ENCODE measurements at regions not wholly inside any gene's neighbourhood (a gene's known extent, or its start where the extent isn't known, plus 50 kb on each side); places are given as distances from the start of the nearest gene placed in this dataset.

- no peak overlapping the region for H3K27ac ChIP-seq
- no peak for TF ChIP-seq CTCF (IDR thresholded peaks at IDR 0.05)
These were observed 97.3 kb downstream of the GEMIN8 start for GRCh38 chrX:13932416-13932815.

GRCh38 chrX:13927175-13927574 is 102.5 kb downstream of the GEMIN8 start:
- TF ChIP-seq CTCF (IDR thresholded peaks at IDR 0.05): no peak
- no peak for DNase-seq (ENCODE audit: low spot score)
- H3K27ac ChIP-seq: no peak overlapping the region
- H3K4me3 ChIP-seq: no peak overlapping the region

More at GRCh38 chrX:13932416-13932815, 97.3 kb downstream of the GEMIN8 start:
- no peak overlapping the region for H3K4me3 ChIP-seq
- DNase-seq (ENCODE audit: low spot score): no peak

- no peak for TF ChIP-seq CTCF (IDR thresholded peaks at IDR 0.05)
- DNase-seq (ENCODE audit: low spot score): no peak
- H3K27ac ChIP-seq: no peak overlapping the region
These were observed 105.8 kb downstream of the GEMIN8 start for GRCh38 chrX:13923845-13924244.

DNA sequence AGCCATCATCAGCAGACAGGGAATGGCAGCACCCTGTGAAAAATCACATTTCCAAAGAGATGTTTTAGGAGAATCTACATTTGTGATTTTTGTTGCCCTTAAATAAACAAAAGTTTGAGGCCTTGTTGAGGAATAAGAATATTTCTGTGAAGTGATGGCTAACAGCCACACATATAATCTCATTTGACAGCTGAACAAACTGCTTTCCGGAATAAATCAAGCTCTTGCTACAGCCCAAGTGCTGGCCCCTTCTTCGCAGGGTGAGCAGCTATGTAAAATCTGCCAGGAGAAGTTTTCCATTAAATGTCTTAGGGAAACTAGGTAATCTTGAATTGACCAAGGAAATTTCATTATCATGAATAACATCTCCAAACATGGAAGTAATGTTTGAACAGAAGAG is 106.4 kb upstream of the GPM6B start:
- Histone ChIP-seq H3K4me3 (no peak overlapping the region), H3K27ac (no peak overlapping the region)
- DNase-seq (ENCODE audit: low spot score): no peak
- no peak for TF ChIP-seq CTCF (IDR thresholded peaks at IDR 0.05)

More at GRCh38 chrX:13923845-13924244, 105.8 kb downstream of the GEMIN8 start:
- no peak overlapping the region for H3K4me3 ChIP-seq

DNA sequence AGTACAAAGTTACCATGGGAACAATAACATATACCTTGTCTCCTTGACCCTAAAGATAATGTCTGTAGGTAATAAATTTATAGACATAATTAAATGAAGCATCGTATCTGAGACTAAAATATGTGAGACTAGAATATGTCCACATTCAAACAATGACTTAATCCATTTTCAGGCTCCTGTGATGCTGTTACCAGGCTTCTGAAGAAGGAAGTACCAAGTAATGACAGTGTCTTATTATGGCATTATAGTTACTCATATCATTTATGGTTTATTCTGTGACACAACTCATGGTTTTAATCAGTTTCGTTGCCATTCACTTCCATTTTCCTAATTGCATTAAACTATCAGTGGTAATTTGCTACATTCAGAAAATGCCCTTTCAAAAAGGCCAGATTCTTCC is 100.6 kb upstream of the GPM6B start:
- DNase-seq (ENCODE audit: low spot score): no peak
- no peak for TF ChIP-seq CTCF (IDR thresholded peaks at IDR 0.05)
- no peak overlapping the region for H3K4me3 ChIP-seq
- H3K27ac ChIP-seq: no peak overlapping the region

GRCh38 chrX:13911586-13911985 is 94.7 kb upstream of the GPM6B start:
- Histone ChIP-seq H3K4me3 (no peak overlapping the region), H3K27ac (no peak overlapping the region)
- no peak for DNase-seq (ENCODE audit: low spot score)
- TF ChIP-seq CTCF (IDR thresholded peaks at IDR 0.05): no peak

DNA sequence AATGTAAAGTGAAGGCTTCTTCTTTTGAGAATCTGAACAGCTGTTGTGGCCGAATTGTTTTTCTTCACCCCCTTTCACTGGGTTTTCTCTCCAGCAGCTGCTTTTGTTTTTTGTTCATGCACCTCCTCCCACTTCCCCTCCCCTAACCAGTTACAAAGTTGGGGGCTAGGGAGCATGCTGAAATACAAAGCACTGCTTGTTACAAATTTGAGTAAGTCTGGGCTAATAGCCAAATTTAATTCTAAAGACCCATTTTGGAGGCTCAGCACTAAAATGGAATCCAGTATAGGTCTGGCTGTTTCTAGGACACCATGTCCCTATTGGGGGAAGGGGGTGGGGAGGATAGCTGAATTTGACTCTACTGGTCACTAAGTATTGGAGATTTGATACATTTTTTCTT is 89.2 kb upstream of the GPM6B start:
- no peak for DNase-seq (ENCODE audit: low spot score)
- H3K4me3 ChIP-seq: no peak overlapping the region
- no peak for TF ChIP-seq CTCF (IDR thresholded peaks at IDR 0.05)
- no peak overlapping the region for H3K27ac ChIP-seq

Measured in coronary artery (tissue), 2 donors.